ENCODE measurements at regions not wholly inside any gene's neighbourhood (a gene's known extent, or its start where the extent isn't known, plus 50 kb on each side); places are given as distances from the start of the nearest gene placed in this dataset.
"Not testable (repeated sequence)": the region's sequence is repeated elsewhere in the genome, so short reads cannot be mapped to it uniquely, and the experiment has no call there.

DNA sequence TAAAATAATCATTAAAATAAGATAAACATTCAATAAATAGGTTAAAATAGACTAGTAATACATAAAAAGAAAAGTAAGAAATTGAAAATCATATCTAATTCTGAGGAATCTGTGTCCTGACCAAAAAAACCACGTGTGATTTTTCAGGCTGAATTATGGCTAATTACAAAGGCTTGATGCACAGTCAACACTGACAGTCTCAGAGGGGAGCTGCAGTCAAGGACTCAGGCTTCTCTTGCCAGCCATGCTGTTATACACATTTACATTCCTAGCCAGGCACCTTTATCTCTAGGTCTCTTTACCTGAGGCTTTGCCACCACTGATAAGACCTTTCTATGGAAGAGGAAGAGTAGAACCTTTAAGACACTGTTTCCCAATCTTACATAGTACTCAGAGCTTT is 1737.7 kb upstream of the PCDH10 start:
- no peak for DNase-seq

DNA sequence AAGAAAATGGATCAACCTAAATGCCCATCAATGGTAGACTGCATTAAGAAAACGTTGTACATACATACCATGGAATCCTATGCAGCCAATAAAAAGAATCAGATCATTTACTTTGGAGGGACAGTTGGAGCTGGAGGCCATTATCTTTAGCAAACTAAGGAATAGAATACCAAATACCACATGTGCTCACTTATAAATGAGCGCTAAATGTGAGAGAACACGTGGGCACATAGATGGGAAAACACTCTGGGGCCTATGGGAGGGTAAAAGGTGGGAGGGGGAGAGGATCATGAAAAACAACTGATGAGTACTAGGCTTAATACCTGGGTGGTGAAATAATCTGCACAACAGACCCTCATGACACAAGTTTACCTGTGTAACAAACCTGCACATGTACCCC is 1729.9 kb upstream of the PCDH10 start:
- DNase-seq: no peak

GRCh38 chr4:131426023-131426758 is 1722.9 kb upstream of the PCDH10 start:
- no peak for DNase-seq

DNA sequence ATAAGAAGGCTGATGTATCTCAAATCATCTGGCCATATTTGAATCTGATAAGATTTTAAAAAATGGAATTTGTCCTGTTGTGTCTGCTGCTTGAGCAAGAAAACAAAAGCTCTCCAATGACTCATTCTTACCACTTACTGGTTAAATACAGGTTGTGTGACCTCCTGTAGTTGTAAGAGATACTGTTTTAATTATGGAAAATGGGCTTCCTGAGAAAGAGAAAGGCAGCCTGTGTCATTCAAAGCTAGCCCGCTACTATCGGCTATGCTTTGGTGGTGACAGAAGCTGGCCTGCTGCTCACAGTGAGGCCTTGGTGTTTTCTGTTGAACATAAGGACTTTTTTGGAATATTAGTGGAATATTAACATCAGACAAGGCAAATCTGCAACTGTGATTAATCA is 1722.1 kb upstream of the PCDH10 start:
- DNase-seq: no peak

DNA sequence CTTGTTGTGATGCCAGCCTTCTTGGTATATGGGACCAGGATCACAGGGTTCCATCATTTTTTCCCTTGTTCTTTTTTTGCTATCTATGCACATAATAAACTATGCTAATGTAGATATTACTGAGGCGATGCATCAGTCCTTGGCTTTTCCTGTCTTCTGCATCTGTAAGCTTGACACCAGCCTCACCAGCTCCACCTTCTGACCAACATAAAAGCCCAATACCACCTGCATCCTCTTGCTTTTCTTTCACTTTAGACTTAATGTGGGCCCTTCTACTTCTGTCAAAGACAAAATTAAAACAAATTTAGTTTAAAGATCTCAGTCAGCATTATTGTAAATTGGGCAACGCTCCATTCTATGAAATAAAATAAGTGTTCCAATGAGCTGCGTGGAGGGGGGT is 1718.8 kb upstream of the PCDH10 start:
- no peak for DNase-seq

- DNase-seq: no peak
These were observed 1707.9 kb upstream of the PCDH10 start for GRCh38 chr4:131441004-131441688.

- DNase-seq: no peak
These were observed 1701.2 kb upstream of the PCDH10 start for GRCh38 chr4:131447883-131448282.

- DNase-seq: no peak
These were observed 1698.4 kb upstream of the PCDH10 start for GRCh38 chr4:131450572-131451209.

GRCh38 chr4:131459430-131460101 is 1689.5 kb upstream of the PCDH10 start:
- no peak for DNase-seq

- DNase-seq: no peak
These were observed 1678.7 kb upstream of the PCDH10 start for GRCh38 chr4:131470360-131470759.

- DNase-seq: no peak
These were observed 1660.3 kb upstream of the PCDH10 start for GRCh38 chr4:131488772-131489171.

- DNase-seq: not testable (repeated sequence)
These were observed 1652.9 kb upstream of the PCDH10 start for GRCh38 chr4:131496211-131496610.

DNA sequence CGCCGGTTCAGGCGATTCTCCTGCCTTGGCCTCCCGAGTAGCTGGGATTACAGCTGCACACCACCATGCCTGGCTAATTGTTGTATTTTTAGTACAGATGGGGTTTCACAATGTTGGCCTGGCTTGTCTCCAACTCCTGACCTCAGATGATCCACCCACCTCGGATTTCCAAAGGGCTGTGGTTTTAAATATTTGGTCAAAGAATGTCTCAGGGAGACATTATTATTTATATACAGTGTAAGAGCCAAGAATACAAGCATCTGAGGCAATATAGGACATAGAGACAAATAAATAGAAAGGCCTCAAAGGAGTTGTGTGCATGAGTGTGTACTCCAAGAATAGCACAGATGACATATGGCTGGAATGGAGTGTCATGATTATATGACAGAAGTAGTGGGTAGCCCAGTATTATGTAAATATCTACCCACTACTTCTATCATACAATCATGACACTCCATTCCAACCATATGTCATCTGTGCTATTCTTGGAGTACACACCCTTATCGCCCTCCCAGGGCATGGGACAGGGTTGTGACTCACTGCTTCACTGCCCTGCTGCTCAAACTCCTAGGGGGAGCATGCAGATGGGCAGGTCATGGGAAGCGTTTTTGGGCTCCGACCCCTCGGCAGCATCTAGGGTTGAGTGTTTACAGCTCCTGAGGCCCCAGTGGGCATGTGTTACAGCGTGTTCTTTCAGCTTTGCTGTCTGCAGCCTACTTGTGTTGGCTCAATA is 1649.8 kb upstream of the PCDH10 start:
- no peak for DNase-seq

DNA sequence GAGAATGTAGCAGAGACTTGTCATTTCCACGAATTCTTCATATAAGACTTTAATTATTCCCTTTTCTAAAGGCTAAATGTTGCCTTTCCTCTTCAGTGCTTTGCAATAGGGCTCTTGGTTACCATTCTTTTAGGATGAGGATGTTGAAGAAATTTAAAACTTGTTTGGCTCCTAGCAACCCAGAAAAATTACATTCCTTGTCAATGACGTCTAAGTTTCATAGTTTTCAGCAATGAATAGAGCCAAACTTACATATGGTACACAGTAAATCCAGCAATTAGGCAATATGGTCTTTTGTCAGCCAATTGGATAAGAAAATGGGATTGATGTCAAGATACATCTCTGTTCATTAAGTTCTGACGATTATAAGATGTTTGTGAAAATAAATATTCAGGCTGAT is 1639.6 kb upstream of the PCDH10 start:
- no peak for DNase-seq

DNA sequence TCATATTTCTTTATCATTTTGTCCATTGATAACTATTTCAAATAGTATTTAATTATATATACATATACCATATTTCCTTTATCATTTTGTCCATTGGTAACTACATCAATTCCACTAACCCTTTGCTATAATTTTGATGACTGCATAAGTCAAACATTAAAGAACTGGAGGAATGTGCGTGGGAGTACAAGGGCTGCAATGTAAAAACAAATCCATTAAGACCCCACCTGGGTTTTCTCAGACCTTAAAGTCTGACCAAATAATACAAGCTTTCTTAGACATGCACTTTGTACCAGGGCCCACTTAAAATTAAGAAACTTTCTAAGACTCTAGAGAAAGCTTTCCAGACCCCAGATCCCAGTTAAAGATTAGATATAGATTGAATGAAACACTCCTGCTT is 1622.4 kb upstream of the PCDH10 start:
- no peak for DNase-seq

- no peak for DNase-seq
These were observed 1618.0 kb upstream of the PCDH10 start for GRCh38 chr4:131531087-131531486.

- no peak for DNase-seq
These were observed 1614.0 kb upstream of the PCDH10 start for GRCh38 chr4:131534944-131535645.

GRCh38 chr4:131540256-131540655 is 1608.8 kb upstream of the PCDH10 start:
- no peak for DNase-seq

GRCh38 chr4:131547506-131547981 is 1601.5 kb upstream of the PCDH10 start:
- DNase-seq: no peak

GRCh38 chr4:131551306-131551705 is 1597.8 kb upstream of the PCDH10 start:
- DNase-seq: no peak

DNA sequence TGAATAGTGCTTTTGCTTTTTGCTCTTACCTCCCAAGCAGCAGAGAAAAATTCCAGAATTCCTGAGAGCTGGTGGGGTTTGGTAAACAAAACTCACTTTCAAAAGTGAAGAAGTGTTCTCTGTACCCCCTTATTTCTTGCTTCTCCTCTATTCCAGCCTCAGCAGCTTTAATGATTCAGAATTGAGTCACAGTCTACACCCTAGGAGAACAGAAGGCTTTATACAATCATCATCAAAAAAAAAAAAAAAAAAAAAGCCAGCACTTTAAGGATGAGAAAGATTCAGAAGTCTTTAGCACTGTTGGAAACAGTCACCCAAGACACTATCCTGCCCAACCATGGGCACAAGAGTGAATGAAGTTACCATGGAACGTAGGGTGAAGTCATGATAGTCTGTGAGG is 1583.1 kb upstream of the PCDH10 start:
- DNase-seq: no peak

DNA sequence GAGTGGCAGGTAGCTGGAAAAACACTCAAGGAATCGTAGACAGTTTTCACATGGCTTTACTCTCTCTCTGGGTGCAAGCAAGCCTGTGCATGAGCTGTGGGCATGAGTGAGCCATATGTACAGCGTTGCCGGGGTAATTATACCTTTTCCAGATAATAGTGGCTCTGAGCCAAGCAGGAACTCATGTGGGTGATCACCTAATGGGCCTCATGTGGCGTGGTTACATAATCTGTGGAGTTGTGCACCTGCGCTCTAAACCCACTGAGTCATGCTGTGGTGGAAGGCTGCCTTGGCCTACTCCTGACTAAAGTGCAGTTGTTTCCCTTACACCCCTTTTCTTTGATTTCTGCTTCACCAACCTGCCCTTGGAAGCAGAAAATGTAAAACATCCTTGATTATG is 1564.5 kb upstream of the PCDH10 start:
- DNase-seq: no peak
